AG09309 (cell line): ENCODE measurements at regions not wholly inside any gene's neighbourhood (a gene's known extent, or its start where the extent isn't known, plus 50 kb on each side); places are given as distances from the start of the nearest gene placed in this dataset.
"Not testable (repeated sequence)": the region's sequence is repeated elsewhere in the genome, so short reads cannot be mapped to it uniquely, and the experiment has no call there.

ENCODE experiments used
- DNase-seq: peaks from one replicate; pipeline ENCODE4 v3.0.0-alpha.2; 2010; ENCODE audit warnings: low read depth
- H3K4me3 ChIP-seq: 2 replicates; pipeline ENCODE4 v1.5.1; 2011; ENCODE audit warnings: mild to moderate bottlenecking, low read depth, low read length, moderate library complexity; ENCODE audit not compliant: control insufficient read depth
- TF ChIP-seq, protein P1 (sequence below): IDR thresholded peaks from 2 replicates; pipeline ENCODE4 v1.5.1; 2011; ENCODE audit warnings: mild to moderate bottlenecking, low read depth, low read length, inconsistent platforms; ENCODE audit not compliant: insufficient read depth, control insufficient read depth; ENCODE audit errors: missing control alignments

DNA sequence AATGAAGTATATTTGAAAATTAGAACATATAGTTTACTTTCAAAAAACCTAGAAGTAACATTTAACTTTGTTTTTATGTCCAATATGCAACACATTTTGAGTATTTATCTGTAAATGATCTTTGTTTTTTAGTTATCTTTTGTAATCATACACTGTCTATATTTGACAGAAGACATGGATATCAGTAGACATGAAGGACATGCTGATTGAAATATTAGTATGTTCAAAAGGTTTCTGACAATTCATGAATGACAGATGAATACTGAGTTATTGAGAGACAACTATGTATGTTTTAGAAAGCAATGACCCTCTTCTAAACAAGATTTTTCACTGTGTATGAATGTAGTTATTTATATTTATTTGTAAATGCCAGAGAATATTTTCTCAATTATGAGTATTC lies 215.6 kb upstream of the TMEFF2 start:
- TF ChIP-seq, protein P1, sequence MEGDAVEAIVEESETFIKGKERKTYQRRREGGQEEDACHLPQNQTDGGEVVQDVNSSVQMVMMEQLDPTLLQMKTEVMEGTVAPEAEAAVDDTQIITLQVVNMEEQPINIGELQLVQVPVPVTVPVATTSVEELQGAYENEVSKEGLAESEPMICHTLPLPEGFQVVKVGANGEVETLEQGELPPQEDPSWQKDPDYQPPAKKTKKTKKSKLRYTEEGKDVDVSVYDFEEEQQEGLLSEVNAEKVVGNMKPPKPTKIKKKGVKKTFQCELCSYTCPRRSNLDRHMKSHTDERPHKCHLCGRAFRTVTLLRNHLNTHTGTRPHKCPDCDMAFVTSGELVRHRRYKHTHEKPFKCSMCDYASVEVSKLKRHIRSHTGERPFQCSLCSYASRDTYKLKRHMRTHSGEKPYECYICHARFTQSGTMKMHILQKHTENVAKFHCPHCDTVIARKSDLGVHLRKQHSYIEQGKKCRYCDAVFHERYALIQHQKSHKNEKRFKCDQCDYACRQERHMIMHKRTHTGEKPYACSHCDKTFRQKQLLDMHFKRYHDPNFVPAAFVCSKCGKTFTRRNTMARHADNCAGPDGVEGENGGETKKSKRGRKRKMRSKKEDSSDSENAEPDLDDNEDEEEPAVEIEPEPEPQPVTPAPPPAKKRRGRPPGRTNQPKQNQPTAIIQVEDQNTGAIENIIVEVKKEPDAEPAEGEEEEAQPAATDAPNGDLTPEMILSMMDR, result no peak
- H3K4me3 ChIP-seq, result no peak overlapping the region
- no peak for DNase-seq

DNA sequence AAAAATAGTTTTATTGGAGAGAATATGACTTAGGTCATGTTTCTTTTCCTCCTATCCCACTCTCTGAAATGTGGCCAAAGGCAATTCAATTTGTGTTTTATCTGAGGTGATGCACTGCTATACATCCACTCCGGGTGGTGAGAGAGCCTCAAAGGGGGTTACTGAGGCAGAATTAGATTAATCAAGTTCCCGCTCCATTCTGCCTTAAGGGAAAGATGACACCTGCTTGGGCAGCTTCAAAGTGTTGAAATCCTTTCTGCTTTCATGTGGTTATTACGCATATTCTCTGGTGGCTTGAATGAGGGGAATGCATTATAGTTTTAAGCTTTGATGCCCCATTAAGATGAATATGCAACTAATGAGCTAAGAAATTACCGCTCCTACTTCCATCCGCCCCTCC lies 213.0 kb upstream of the TMEFF2 start:
- TF ChIP-seq, protein P1, result no peak
- DNase-seq, result no peak
- H3K4me3 ChIP-seq, result no peak overlapping the region

DNA sequence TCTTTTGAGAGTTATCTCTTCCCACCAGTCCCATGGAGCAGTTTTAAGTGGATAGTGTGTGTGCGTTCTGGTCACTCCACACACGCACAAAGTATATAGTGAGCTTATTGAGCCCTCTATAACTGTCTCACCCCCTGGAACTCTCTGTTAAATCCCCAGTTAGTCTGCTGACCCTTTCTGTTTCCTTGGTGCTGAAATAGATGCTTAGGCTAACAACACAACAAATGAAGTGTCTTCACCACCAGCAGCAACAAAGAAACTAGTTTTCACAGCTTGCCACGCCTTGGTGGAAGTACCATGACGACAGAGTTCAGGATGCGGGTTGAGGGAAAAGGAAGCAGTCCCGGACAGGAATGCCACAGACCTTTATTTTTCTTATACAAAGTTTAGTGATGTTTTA lies 203.5 kb upstream of the TMEFF2 start:
- no peak for DNase-seq
- H3K4me3 ChIP-seq, result no peak overlapping the region
- TF ChIP-seq, protein P1, result no peak

DNA sequence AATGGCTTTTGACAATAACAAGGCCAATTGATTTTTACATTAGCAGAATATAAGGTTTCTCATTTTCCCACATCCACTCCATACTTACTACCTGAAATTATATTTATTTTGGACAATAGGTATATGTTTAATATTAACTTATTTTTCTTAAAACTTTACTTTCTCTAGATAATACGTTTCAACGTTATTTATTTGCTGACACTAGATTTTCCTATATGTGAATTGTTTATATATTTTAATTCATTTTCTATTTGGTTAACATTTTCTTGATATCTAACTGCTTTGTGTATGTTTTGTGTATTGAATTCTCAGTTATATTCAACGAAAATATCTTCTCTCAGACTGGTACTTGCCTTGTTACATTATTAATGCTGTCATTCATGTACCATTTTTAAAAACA lies 199.9 kb upstream of the TMEFF2 start:
- no peak overlapping the region for H3K4me3 ChIP-seq
- DNase-seq, result no peak
- TF ChIP-seq, protein P1, result no peak

DNA sequence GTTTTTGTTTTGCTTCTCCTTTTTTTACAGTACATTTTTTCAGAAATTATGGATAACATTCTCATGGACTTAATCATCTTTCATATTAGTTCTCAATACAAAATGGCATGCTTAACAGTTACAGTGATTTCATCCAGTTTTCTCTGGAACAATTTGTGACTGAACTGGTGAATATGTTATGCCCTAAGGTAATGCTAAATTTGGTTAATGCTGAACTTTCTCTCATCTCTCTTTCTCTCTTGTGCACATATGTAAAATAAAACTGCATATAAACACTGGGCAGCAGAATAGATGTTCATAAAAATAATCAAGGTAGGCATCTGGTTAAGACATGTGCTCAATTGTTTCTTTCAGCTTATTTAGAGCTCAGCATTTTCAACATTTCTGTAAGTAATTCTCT lies 196.3 kb upstream of the TMEFF2 start:
- TF ChIP-seq, protein P1, result no peak
- H3K4me3 ChIP-seq, result no peak overlapping the region
- DNase-seq, result no peak

DNA sequence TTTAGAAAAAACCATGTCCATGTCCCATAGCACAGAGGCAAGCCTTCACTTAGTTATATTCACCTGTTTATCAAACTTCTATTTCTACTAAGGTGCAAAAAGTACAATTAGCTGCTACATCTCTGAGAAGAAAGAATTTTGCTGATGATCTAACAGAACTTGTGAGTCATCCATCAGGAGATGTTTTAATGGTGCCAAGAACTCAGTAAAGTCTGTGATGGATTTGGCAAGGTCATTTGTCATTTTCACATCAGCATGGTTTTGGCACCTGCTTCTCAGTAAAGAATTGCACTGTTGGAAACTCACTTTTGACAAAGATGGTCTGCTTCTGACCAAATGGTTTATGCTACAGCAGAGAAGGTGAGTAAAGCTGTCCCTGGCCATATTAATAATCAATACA lies 195.7 kb upstream of the TMEFF2 start:
- no peak for DNase-seq
- no peak overlapping the region for H3K4me3 ChIP-seq
- TF ChIP-seq, protein P1, result no peak

DNA sequence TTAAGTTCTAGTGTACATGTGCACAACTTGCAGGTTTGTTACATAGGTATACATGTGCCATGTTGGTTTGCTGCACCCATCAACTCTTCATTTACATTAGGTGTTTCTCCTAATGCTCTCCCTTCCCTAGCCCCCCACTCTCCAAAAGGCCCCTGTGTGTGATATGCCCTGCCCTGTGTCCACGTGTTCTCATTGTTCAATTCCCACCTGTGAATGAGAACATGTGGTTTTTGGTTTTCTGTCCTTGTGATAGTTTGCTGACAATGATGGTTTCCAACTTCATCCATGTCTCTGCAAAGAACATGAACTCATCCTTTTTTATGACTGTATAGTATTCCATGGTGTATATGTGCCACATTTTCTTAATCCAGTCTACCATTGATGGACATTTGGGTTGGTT lies 189.5 kb upstream of the TMEFF2 start:
- not testable (repeated sequence) for DNase-seq, H3K4me3 ChIP-seq
